ENCODE measurements at regions not wholly inside any gene's neighbourhood (a gene's known extent, or its start where the extent isn't known, plus 50 kb on each side); places are given as distances from the start of the nearest gene placed in this dataset.
A peak's percentile ranks its signal among the peaks of the same experiment; 100 is the strongest.

- no peak for TF ChIP-seq ZNF645 (tag by site-specific recombination; IDR thresholded peaks at IDR 0.05)
- peak; percentile 72; the same call in 1 of the 2 replicates for TF ChIP-seq ZNF362 (tag by site-specific recombination; IDR thresholded peaks at IDR 0.05)
- TF ChIP-seq ZNF391 (tag by site-specific recombination; IDR thresholded peaks at IDR 0.05; ENCODE audit: borderline replicate concordance, low read depth), result no peak
- no peak for TF ChIP-seq ZNF354C (tag by site-specific recombination; IDR thresholded peaks at IDR 0.05; ENCODE audit: borderline replicate concordance, low read depth)
- no peak for TF ChIP-seq BCL11B (tag by site-specific recombination; IDR thresholded peaks at IDR 0.05; ENCODE audit: low read depth)
- no peak for TF ChIP-seq ZNF132 (tag by site-specific recombination; IDR thresholded peaks at IDR 0.05; ENCODE audit: borderline replicate concordance)
- peak; percentile 65; the same call in 1 of the 2 replicates for TF ChIP-seq ZNF76 (tag by site-specific recombination; IDR thresholded peaks at IDR 0.05; ENCODE audit: borderline replicate concordance, low read depth)
- no peak for TF ChIP-seq ZNF366 (tag by site-specific recombination; conservative IDR thresholded peaks at IDR 0.05)
- no peak for TF ChIP-seq ZNF169 (tag by site-specific recombination; IDR thresholded peaks at IDR 0.05)
- no peak for TF ChIP-seq ZNF843 (tag by site-specific recombination; IDR thresholded peaks at IDR 0.05)
- TF ChIP-seq IKZF3 (tag by site-specific recombination; IDR thresholded peaks at IDR 0.05), result no peak
- no peak for TF ChIP-seq ZNF830 (tag by site-specific recombination; IDR thresholded peaks at IDR 0.05; ENCODE audit: low read depth)
- no peak for TF ChIP-seq KLF10 (tag by site-specific recombination; IDR thresholded peaks at IDR 0.05)
- TF ChIP-seq ZNF776 (tag by site-specific recombination; IDR thresholded peaks at IDR 0.05; ENCODE audit: borderline replicate concordance), result no peak
- no peak for TF ChIP-seq ZNF549 (tag by site-specific recombination; IDR thresholded peaks at IDR 0.05)
- TF ChIP-seq ZBTB6 (tag by site-specific recombination; IDR thresholded peaks at IDR 0.05), result no peak
- TF ChIP-seq ZNF518A (tag by site-specific recombination; conservative IDR thresholded peaks at IDR 0.05; ENCODE audit: low read depth), result peak; percentile 68
- no peak for TF ChIP-seq ZNF274 (IDR thresholded peaks at IDR 0.05; ENCODE audit: low read length)
- TF ChIP-seq ZNF274 (tag by site-specific recombination; IDR thresholded peaks at IDR 0.05; ENCODE audit: borderline replicate concordance), result no peak
- TF ChIP-seq ZBTB48 (tag by site-specific recombination; IDR thresholded peaks at IDR 0.05), result 0 out of 2 replicates have a peak, but pooled peaks have one; percentile 22
- no peak for TF ChIP-seq RBAK (tag by site-specific recombination; IDR thresholded peaks at IDR 0.05)
- no peak for TF ChIP-seq ZFHX2 (tag by site-specific recombination; conservative IDR thresholded peaks at IDR 0.05)
- no peak for TF ChIP-seq ZNF398 (tag by site-specific recombination; IDR thresholded peaks at IDR 0.05)
- TF ChIP-seq ZNF266 (tag by site-specific recombination; IDR thresholded peaks at IDR 0.05; ENCODE audit: low read depth), result no peak
- no peak for TF ChIP-seq ZBTB11 (tag by site-specific recombination; conservative IDR thresholded peaks at IDR 0.05; ENCODE audit: low read depth)
- TF ChIP-seq KLF9 (tag by site-specific recombination; IDR thresholded peaks at IDR 0.05; ENCODE audit: low read depth), result no peak
These were observed 88.2 kb upstream of the USP9X start (continued) for GRCh38 chrX:40996886-40997530.

All from HEK293 (cell line).